ENCODE measurements at regions not wholly inside any gene's neighbourhood (a gene's known extent, or its start where the extent isn't known, plus 50 kb on each side); places are given as distances from the start of the nearest gene placed in this dataset.

GRCh38 chr2:195017890-195018289 lies 639.1 kb upstream of the SLC39A10 start:
- TF ChIP-seq, protein P1, sequence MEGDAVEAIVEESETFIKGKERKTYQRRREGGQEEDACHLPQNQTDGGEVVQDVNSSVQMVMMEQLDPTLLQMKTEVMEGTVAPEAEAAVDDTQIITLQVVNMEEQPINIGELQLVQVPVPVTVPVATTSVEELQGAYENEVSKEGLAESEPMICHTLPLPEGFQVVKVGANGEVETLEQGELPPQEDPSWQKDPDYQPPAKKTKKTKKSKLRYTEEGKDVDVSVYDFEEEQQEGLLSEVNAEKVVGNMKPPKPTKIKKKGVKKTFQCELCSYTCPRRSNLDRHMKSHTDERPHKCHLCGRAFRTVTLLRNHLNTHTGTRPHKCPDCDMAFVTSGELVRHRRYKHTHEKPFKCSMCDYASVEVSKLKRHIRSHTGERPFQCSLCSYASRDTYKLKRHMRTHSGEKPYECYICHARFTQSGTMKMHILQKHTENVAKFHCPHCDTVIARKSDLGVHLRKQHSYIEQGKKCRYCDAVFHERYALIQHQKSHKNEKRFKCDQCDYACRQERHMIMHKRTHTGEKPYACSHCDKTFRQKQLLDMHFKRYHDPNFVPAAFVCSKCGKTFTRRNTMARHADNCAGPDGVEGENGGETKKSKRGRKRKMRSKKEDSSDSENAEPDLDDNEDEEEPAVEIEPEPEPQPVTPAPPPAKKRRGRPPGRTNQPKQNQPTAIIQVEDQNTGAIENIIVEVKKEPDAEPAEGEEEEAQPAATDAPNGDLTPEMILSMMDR (conservative IDR thresholded peaks at IDR 0.05): no peak
- TF ChIP-seq EZH2 (IDR thresholded peaks at IDR 0.05; ENCODE audit: low read depth): no peak

Data from PC-9 (cell line).